CD4-positive, alpha-beta T cell treated with Interleukin-12 subunit alpha and Interleukin-12 subunit beta, for 1 hour (primary cell): ENCODE measurements at regions not wholly inside any gene's neighbourhood (a gene's known extent, or its start where the extent isn't known, plus 50 kb on each side); places are given as distances from the start of the nearest gene placed in this dataset.
"Not testable (repeated sequence)": the region's sequence is repeated elsewhere in the genome, so short reads cannot be mapped to it uniquely, and the experiment has no call there.

Experiments
- DNase-seq: peaks from one replicate; pipeline ENCODE4 v3.0.0-alpha.2; 2020

GRCh38 chr12:131444220-131445164 lies 266.4 kb upstream of the SFSWAP start:
- DNase-seq: no peak

DNA sequence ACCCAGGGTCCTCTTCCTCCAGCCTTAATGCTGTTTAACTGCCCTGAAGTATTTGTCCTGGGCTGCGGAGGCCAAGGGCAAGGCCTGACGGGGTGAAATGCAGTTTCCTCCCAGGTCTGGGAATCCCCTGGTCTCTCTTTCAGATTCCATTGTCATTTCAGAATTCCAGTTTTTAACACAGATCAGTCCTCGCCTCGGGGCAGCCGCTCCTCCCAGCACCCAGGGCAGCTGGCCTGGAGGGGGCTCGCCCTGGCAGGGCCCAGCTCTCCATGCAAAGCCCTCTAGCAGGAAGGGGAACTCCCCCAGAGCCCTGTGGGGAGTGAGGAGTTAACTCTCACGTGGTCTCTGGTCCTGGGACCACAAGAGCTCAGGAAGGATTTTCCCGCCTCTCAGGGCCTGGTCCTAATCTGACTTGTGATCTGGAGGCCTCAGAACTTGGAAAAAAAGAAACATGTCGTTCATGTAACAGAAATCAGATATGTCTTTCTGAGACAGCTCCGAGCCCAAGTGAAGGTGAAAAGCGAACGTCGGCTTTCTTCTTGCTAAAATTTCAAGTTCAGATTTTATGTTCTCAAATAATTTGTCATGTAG lies 265.6 kb upstream of the SFSWAP start:
- no peak for DNase-seq

DNA sequence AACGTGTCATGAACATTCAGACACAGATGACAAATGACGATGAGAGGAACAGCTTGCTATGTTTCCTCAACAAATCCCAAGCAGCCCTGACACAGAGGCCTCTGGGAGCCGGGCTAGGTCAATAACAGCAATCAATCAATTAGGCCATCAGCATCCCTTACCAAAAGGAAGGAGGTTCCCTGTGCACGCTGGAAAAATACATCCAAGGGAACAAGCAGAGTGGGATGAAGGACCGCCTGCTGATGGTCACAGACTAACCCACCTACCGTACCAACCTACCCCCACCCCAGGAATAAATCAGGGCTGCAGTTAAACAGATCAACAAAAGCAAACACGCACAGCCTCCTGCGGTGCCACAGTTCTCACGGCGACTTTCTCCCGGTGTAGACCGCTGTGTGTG lies 265.1 kb upstream of the SFSWAP start:
- DNase-seq: no peak

DNA sequence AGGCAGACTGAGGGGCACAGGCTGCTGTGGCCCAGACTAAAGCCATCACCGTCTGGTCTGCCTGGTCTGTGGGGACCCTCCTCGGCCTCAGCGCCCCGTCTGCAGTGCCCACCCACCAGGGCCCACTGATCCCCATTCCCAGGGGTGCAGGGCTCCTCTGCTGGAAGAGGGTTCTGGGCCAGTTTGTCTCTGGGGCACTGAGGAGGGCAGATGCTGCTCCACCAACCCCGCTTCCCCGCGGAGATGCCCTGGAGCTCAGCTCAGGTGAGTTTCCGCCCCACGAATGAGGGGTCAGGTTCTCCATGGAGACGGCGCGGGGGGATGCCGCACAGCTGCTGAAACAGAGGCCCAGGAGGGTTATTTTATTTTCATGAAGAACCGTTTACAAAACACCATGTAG lies 263.3 kb upstream of the SFSWAP start:
- not testable (repeated sequence) for DNase-seq

GRCh38 chr12:131448254-131448795 lies 262.6 kb upstream of the SFSWAP start:
- DNase-seq: no peak

- no peak for DNase-seq
Measured at GRCh38 chr12:131449027-131449426, 261.9 kb upstream of the SFSWAP start.

DNA sequence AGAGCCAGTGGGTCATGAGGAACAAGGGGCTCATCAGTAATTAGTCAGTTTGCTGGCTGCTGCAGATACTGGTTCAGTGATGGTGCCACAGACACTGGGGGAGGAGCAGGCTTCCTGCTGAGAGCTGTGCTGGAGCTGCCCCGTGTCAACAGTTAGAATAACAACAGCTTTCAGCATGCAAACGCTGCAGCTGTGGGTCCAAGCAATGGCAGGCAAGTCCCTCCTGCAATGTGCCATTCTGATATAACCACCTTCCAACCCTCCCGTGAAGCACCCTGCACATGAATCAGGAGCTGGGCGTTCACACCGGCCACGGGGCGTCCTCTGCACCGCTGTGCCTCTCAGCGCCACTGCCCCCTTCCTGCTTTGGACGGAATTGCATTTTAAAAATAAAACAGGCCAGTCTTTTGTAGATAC lies 258.4 kb upstream of the SFSWAP start:
- no peak for DNase-seq

- DNase-seq: no peak
Measured at GRCh38 chr12:131454418-131455217, 256.3 kb upstream of the SFSWAP start.

DNA sequence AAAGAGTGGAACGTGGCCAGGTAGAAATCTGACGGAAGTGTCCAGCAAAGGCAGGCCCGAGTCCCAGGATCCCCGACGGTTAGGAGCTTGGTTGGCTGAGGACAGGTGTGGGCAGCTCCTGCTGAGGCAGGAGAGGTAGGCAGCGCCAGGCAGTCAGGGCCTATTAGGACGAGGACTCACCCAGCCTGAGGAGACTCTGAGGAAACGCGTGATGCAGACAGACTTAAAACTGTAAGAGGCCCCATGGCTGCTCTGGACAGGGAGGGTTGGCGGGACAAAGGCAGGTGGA lies 255.7 kb upstream of the SFSWAP start:
- no peak for DNase-seq

- DNase-seq: no peak
Measured at GRCh38 chr12:131455581-131456110, 255.2 kb upstream of the SFSWAP start.

- DNase-seq: no peak
Measured at GRCh38 chr12:131456301-131457027, 254.4 kb upstream of the SFSWAP start.

- DNase-seq: no peak
Measured at GRCh38 chr12:131457028-131457310, 253.9 kb upstream of the SFSWAP start.

- DNase-seq: no peak
Measured at GRCh38 chr12:131457331-131458047, 253.4 kb upstream of the SFSWAP start.

DNA sequence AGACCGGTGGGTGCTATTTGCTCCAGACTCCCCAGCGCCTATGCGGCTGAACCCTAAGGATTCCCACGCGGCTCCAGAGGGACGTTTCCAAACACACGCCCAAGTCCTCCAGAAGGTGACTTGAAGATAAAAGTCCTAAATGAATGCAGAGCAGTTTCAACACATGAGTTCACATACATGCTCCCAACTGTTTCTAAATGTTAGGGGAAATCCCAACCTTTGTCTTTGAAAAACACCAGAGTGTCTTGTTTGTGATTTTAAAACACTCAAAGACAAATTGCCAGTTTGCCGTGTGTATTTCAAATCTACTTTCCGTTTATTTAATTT lies 252.9 kb upstream of the SFSWAP start:
- DNase-seq: no peak

DNA sequence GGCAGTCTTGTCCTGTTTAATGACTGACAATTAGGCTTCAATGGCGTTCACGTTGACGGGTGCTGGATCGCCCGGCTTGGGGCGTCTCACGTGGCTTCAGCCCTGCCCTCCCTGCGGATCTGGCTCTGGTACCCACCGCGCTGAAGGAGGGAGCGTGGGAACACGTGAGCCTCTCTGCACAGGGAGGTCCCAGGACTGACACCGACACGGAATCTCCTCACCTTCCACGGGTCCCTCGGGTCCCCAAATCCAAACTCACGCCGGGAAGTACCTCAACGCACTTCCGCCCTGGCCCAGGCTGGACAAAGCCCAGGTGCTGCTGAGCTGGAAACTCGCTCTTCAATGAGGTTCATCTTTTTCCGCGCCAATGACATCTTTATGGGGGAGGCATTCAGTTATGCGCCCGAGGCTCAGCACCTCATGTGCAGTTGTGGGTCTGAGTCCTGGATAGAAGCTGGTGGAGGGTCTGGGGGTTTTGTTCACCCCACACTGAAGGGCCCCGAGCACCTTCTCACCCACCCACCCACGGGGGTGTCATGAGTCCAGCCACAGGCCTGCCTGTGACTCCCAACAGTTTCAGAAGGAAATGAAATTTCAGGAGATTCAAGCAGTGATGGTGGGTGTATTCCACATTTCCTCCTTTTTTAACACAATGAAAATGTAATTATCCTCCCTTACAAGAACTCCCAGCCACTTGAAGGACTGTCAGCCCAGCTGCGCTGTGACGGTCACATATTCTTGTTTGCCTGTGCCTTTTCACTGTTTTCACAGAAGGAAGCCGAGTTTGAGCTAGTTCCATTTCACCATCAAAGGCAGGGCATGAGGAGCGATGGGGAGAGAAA lies 251.7 kb upstream of the SFSWAP start:
- no peak for DNase-seq

DNA sequence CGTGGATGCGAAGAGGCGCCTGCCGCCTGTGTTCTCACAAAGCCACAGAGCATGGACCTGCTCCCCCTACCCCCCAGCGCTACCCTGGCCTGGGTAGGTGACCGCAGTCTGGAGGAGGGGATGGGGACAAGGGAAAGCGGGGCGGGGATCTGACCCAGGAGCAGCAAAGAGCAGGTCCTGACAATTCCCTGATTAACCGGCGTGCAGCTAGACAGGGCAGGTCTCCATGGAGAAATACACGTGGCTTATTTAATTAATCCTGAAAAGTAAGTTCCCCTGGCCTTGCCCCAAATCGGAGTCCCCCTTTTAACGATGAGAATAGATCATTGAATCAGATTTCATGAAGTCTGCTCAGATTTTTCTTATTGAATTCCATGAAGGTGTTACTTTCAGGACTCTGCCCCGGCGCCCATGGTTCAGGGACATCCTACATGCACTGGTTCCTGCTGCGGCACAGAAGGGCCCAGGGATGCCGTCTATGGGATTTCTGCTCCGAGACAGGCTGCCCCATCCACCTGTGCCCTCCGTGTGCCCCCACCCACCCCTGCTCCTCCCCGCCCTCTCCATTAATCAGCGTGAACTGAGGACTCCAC lies 251.0 kb upstream of the SFSWAP start:
- DNase-seq: no peak

- no peak for DNase-seq
Measured at GRCh38 chr12:131460520-131460919, 250.4 kb upstream of the SFSWAP start.

DNA sequence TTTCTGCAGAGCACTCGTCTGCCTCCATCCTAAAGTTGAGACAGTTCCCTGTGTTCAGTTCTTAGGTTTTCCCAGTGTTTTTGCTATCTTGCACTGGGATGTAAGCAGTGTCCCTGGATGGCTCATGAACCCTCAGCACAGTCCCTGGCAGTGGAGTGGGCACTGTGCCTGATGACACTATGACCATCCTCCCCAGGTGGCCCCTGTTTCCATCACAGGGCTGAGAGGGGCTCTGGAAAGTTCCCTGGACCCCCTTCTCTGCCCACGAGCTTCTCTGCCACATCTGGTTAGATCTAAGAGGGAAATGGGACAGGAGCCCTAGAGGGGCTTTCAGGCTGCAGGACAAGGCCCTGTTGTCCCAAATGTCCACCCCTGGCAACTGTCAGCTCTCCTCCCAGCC lies 249.8 kb upstream of the SFSWAP start:
- DNase-seq: no peak

DNA sequence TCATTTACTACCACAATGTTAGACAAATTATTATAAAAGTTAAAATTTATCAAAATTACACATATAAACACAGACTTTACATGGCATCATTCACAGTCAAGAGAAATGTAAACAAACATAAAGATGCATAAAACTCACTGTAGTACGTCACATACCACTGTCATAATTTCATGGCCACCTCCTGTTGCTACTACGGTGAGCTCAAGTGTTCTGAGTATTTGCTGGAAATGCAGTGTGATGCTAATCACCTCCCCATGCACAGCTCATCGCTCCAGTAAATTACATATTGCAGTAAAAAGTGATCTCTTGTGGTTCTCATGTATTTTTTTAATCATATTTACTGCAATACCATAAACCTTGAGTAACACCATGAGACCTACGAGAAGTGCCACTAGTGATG lies 247.7 kb upstream of the SFSWAP start:
- no peak for DNase-seq

- DNase-seq: no peak
Measured at GRCh38 chr12:131464081-131464480, 246.8 kb upstream of the SFSWAP start.

- DNase-seq: no peak
Measured at GRCh38 chr12:131466306-131466705, 244.6 kb upstream of the SFSWAP start.
